SK-N-SH treated with all-trans-retinoic acid at 6 μM for 48 hours (cell line): ENCODE measurements at regions not wholly inside any gene's neighbourhood (a gene's known extent, or its start where the extent isn't known, plus 50 kb on each side); places are given as distances from the start of the nearest gene placed in this dataset.

Experiments used
- ARNTL ChIP-seq: fragments of 450-650 bp; formaldehyde crosslinking; IDR thresholded peaks from 2 replicates; pipeline ENCODE4 v1.5.0; 2020; ENCODE audit warnings: low read depth, mild to moderate bottlenecking, moderate library complexity, borderline replicate concordance
- OSR1 ChIP-seq: fragments of 250-450 bp; sonication (Bioruptor Pico); IDR thresholded peaks from 2 replicates; pipeline ENCODE4 v1.8.0; 2022; ENCODE audit warnings: moderate library complexity, mild to moderate bottlenecking, inconsistent platforms
- PATZ1 ChIP-seq: fragments of 250-450 bp; sonication (Bioruptor Pico); IDR thresholded peaks from 2 replicates; pipeline ENCODE4 v1.8.0; 2020; ENCODE audit warnings: mild to moderate bottlenecking, moderate library complexity, borderline replicate concordance
- RARB ChIP-seq: fragments of 250-450 bp; sonication (Bioruptor Pico); IDR thresholded peaks from 2 replicates; pipeline ENCODE4 v1.8.0; 2021; ENCODE audit warnings: mild to moderate bottlenecking, moderate library complexity
- ZFP30 ChIP-seq: fragments of 450-650 bp; formaldehyde crosslinking; IDR thresholded peaks from 2 replicates; pipeline ENCODE4 v1.5.0; 2022; ENCODE audit warnings: mild to moderate bottlenecking, moderate library complexity
- ZNF70 ChIP-seq: fragments of 450-650 bp; formaldehyde crosslinking; IDR thresholded peaks from 2 replicates; pipeline ENCODE4 v1.5.0; 2020; ENCODE audit warnings: mild to moderate bottlenecking, moderate library complexity
- ZNF8 ChIP-seq: fragments of 450-650 bp; formaldehyde crosslinking; IDR thresholded peaks from 2 replicates; pipeline ENCODE4 v1.5.0; 2020; ENCODE audit warnings: mild to moderate bottlenecking, moderate library complexity

GRCh38 chr6:151690303-151690702, 117.2 kb upstream of the ESR1 start:
- TF ChIP-seq ZNF8, result no peak
- no peak for TF ChIP-seq ZNF70 (CRISPR knock-in tag)
- no peak for TF ChIP-seq ARNTL (CRISPR knock-in tag)
- TF ChIP-seq OSR1 (CRISPR knock-in tag), result no peak
- no peak for TF ChIP-seq PATZ1 (CRISPR knock-in tag)
- TF ChIP-seq RARB (CRISPR knock-in tag), result no peak
- TF ChIP-seq ZFP30 (CRISPR knock-in tag), result no peak
